IPS-20b (cell line): ENCODE measurements at regions not wholly inside any gene's neighbourhood (a gene's known extent, or its start where the extent isn't known, plus 50 kb on each side); places are given as distances from the start of the nearest gene placed in this dataset.
"Not testable (repeated sequence)": the region's sequence is repeated elsewhere in the genome, so short reads cannot be mapped to it uniquely, and the experiment has no call there.

Experiments used
- H3K27ac ChIP-seq: one replicate; pipeline ENCODE4 v1.5.1; 2013; ENCODE audit warnings: low read length
- H3K27me3 ChIP-seq: 2 replicates; pipeline ENCODE4 v1.6.1; 2013; ENCODE audit warnings: mild to moderate bottlenecking, low read length, inconsistent platforms; ENCODE audit not compliant: insufficient read depth
- H3K36me3 ChIP-seq: 2 replicates; pipeline ENCODE4 v1.6.1; 2013; ENCODE audit warnings: low read depth, mild to moderate bottlenecking, inconsistent platforms, low read length, moderate library complexity; ENCODE audit not compliant: insufficient read depth
- H3K4me1 ChIP-seq: 2 replicates; pipeline ENCODE4 v1.6.1; 2013; ENCODE audit warnings: mild to moderate bottlenecking, control low read depth, inconsistent platforms, low read length, moderate library complexity; ENCODE audit not compliant: insufficient read depth
- H3K4me3 ChIP-seq: 2 replicates; pipeline ENCODE4 v1.5.1; 2013; ENCODE audit warnings: mild to moderate bottlenecking, low read length, inconsistent platforms
- H3K9ac ChIP-seq: 2 replicates; pipeline ENCODE4 v1.6.1; 2013; ENCODE audit warnings: low read depth, mild to moderate bottlenecking, inconsistent platforms, low read length, moderate library complexity
- H3K9me3 ChIP-seq: 2 replicates; pipeline ENCODE4 v1.6.1; 2013; ENCODE audit warnings: mild to moderate bottlenecking, low read depth, low read length, inconsistent platforms; ENCODE audit not compliant: insufficient read depth

- Histone ChIP-seq H3K9ac (no peak overlapping the region), H3K4me1 (no peaks in the 10 kb centered on the region), H3K27me3 (no peaks in the 10 kb centered on the region), H3K27ac (no peak overlapping the region), H3K36me3 (no peaks in the 10 kb centered on the region), H3K9me3 (peaks cover 9% of the 10 kb centered on the region; the same call in 1 of the 2 replicates), H3K4me3 (no peak overlapping the region)
These were observed 207.7 kb upstream of the KAZN start for GRCh38 chr1:14390816-14391215.

GRCh38 chr1:14392161-14392858, 206.2 kb upstream of the KAZN start:
- Histone ChIP-seq H3K4me3 (no peak overlapping the region), H3K9ac (no peak overlapping the region), H3K9me3 (peaks cover 9% of the 10 kb centered on the region; the same call in 1 of the 2 replicates), H3K4me1 (no peaks in the 10 kb centered on the region), H3K36me3 (no peaks in the 10 kb centered on the region), H3K27ac (no peak overlapping the region), H3K27me3 (no peaks in the 10 kb centered on the region)

DNA sequence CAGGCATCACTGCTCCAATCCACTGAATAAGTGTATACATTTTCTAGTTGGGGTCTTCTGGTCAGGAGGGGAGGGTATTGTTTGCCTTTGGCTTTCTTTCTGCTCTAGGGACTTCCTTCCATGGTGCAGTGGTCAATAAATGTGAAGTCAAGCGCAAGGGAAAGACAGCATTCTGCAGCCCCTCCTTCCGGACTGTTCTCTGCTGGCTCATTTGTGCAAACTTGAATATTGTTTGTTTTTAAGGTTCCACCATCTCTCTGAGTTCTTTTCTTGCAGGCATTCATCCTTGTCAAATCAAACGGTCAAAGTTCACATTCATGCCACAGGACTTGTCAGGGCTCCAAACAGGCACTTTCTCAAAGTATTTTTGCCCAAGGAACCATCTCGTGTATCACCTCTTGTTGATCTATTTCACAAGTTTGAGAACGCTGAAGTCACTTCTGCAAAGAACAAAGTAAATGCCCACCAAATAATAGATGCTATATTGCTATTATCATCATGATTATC, 205.6 kb upstream of the KAZN start:
- no peaks in the 10 kb centered on the region for H3K36me3 ChIP-seq
- no peak overlapping the region for H3K4me3 ChIP-seq
- H3K9me3 ChIP-seq = peaks cover 9% of the 10 kb centered on the region; the same call in 1 of the 2 replicates
- no peaks in the 10 kb centered on the region for H3K4me1 ChIP-seq
- H3K27ac ChIP-seq = no peak overlapping the region
- H3K9ac ChIP-seq = no peak overlapping the region
- H3K27me3 ChIP-seq = no peaks in the 10 kb centered on the region

- Histone ChIP-seq H3K9me3 (no peaks in the 10 kb centered on the region), H3K4me3 (no peak overlapping the region), H3K4me1 (no peaks in the 10 kb centered on the region), H3K27ac (no peak overlapping the region), H3K9ac (no peak overlapping the region), H3K36me3 (no peaks in the 10 kb centered on the region), H3K27me3 (no peaks in the 10 kb centered on the region)
These were observed 202.4 kb upstream of the KAZN start for GRCh38 chr1:14396100-14396499.

DNA sequence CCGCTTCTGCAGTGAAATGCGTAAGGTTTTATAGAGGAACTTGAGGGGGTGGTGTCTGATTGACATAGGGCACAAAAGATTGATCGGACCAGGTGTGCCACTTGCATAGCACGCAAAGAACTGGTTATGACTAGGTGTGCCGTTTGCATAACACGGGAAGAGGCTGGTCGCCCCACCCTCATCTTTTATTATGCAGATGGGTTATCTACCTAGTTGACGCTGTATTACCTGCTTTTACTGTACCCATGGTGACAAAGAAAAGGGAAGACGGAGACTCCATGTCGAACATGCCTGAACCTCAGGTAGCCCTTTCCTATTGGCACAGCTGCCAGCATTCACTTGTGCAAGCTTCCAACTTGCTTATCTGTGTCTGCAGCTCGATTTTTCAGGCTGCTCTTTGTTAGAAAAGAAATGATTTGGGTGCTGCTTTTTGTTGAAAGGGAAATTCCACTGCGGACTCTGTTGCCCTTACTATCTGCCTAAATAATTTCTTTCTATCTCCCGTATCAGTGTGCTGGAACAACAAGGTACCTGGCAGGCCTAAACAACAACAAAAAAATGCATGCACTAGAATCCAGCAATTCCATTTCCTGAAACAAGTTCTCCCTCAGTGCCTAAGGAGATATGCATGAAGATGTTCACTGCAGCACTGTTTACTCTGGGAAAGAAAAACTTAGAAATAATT, 194.4 kb upstream of the KAZN start:
- H3K27me3 ChIP-seq = no peaks in the 10 kb centered on the region
- peak overlapping the region; percentile 1 for H3K27ac ChIP-seq
- H3K36me3 ChIP-seq = no peaks in the 10 kb centered on the region
- H3K9me3 ChIP-seq = no peaks in the 10 kb centered on the region
- peak overlapping the region; percentile 39; the same call in 1 of the 2 replicates for H3K4me3 ChIP-seq
- H3K4me1 ChIP-seq = peaks cover 24% of the 10 kb centered on the region
- peak overlapping the region; percentile 4; the same call in 1 of the 2 replicates for H3K9ac ChIP-seq

DNA sequence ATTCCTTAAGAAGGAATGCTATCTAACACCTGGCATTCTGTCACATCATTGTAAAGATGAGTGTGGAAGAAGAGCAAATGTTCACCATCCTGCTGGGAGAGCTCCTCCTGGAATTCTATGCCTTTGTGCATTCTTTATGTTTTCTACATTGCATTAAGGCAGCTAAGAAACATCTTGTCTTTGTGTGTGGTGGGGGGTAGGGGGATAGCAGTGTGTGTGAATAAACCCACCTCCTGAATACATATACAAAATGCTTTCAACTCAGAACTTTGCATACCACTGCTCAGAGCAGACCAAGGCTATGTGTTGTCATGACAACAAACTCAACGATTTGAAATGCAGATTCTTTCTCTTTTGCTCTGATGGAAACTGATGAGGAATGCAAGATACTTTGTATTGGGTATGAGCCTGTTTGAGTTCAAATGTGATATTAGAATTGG, 193.6 kb upstream of the KAZN start:
- Histone ChIP-seq H3K4me3 (peak overlapping the region; percentile 39; the same call in 1 of the 2 replicates), H3K9me3 (no peaks in the 10 kb centered on the region), H3K36me3 (no peaks in the 10 kb centered on the region), H3K27ac (peak overlapping the region; percentile 1), H3K4me1 (peaks cover 24% of the 10 kb centered on the region), H3K9ac (peak overlapping the region; percentile 4; the same call in 1 of the 2 replicates), H3K27me3 (no peaks in the 10 kb centered on the region)

- Histone ChIP-seq H3K9ac (no peak overlapping the region), H3K9me3 (no peaks in the 10 kb centered on the region), H3K36me3 (no peaks in the 10 kb centered on the region), H3K4me3 (no peak overlapping the region), H3K27ac (no peak overlapping the region), H3K4me1 (no peaks in the 10 kb centered on the region), H3K27me3 (no peaks in the 10 kb centered on the region)
These were observed 186.2 kb upstream of the KAZN start for GRCh38 chr1:14412235-14412634.

GRCh38 chr1:14413819-14414490, 184.5 kb upstream of the KAZN start:
- Histone ChIP-seq H3K36me3 (no peaks in the 10 kb centered on the region), H3K9ac (no peak overlapping the region), H3K4me3 (no peak overlapping the region), H3K4me1 (no peaks in the 10 kb centered on the region), H3K27me3 (no peaks in the 10 kb centered on the region), H3K27ac (no peak overlapping the region), H3K9me3 (no peaks in the 10 kb centered on the region)

GRCh38 chr1:14415396-14415795, 183.1 kb upstream of the KAZN start:
- Histone ChIP-seq H3K27me3 (no peaks in the 10 kb centered on the region), H3K4me3 (no peak overlapping the region), H3K9me3 (no peaks in the 10 kb centered on the region), H3K4me1 (no peaks in the 10 kb centered on the region), H3K27ac (no peak overlapping the region), H3K9ac (no peak overlapping the region), H3K36me3 (no peaks in the 10 kb centered on the region)

- H3K4me1 ChIP-seq, H3K9ac ChIP-seq, H3K36me3 ChIP-seq, H3K27ac ChIP-seq, H3K4me3 ChIP-seq, H3K9me3 ChIP-seq, H3K27me3 ChIP-seq: not testable (repeated sequence)
These were observed 178.7 kb upstream of the KAZN start for GRCh38 chr1:14419778-14420218.

DNA sequence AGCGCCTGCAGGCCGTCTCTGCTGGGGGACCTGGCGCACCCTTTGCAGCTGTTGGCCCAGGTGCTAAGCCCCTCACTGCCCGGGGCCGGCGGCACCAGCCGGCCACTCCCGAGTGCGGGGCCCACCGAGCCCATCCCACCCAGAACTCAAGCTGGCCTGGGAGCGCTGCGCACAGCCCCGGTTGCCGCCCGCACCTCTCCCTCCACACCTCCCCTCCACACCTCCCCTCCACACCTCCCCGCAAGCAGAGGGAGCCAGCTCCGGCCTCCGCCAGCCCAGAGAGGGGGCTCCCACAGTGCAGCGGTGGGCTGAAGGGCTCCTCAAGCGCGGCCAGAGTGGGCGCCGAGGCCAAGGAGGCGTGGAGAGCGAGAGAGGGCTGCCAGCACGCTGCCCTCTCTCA, 177.8 kb upstream of the KAZN start:
- Histone ChIP-seq H3K4me1 (no peaks in the 10 kb centered on the region), H3K9ac (no peak overlapping the region), H3K4me3 (no peak overlapping the region), H3K27ac (no peak overlapping the region), H3K9me3 (no peaks in the 10 kb centered on the region), H3K27me3 (no peaks in the 10 kb centered on the region), H3K36me3 (no peaks in the 10 kb centered on the region)
